C4-2B (cell line): ENCODE measurements at regions not wholly inside any gene's neighbourhood (a gene's known extent, or its start where the extent isn't known, plus 50 kb on each side); places are given as distances from the start of the nearest gene placed in this dataset.

Experiments
- H3K27ac ChIP-seq: fragments of 450-650 bp; 2 replicates; pipeline ENCODE4 v1.5.1; 2017
- ZFX ChIP-seq: fragments of 450-650 bp; IDR thresholded peaks from 2 replicates; pipeline ENCODE4 v1.6.1; 2017
- TF ChIP-seq, protein P1 (sequence below): fragments of 450-650 bp; conservative IDR thresholded peaks from 2 replicates; pipeline ENCODE4 v1.5.1; 2017; ENCODE audit warnings: mild to moderate bottlenecking

DNA sequence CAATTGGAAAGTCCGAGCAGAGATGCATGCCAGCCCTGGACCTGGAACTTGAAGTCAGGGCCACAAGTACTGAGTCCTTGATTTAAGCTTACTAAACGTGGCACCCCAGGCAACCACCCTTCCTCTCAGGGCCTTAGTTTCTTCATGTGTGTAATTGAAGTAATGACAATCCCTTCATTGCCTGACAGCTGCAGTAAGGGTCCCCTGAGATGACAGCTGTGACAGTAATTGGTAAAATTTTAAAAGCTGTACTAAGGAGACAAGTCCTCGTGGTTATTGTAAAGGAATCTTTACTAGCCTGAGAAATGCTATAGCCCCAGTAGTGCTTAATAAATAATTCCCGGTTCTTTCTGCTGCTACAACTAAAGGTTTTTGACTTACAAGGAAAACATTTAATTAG, 175.1 kb upstream of the RADX start:
- TF ChIP-seq, protein P1, sequence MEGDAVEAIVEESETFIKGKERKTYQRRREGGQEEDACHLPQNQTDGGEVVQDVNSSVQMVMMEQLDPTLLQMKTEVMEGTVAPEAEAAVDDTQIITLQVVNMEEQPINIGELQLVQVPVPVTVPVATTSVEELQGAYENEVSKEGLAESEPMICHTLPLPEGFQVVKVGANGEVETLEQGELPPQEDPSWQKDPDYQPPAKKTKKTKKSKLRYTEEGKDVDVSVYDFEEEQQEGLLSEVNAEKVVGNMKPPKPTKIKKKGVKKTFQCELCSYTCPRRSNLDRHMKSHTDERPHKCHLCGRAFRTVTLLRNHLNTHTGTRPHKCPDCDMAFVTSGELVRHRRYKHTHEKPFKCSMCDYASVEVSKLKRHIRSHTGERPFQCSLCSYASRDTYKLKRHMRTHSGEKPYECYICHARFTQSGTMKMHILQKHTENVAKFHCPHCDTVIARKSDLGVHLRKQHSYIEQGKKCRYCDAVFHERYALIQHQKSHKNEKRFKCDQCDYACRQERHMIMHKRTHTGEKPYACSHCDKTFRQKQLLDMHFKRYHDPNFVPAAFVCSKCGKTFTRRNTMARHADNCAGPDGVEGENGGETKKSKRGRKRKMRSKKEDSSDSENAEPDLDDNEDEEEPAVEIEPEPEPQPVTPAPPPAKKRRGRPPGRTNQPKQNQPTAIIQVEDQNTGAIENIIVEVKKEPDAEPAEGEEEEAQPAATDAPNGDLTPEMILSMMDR, result no peak
- no peak for TF ChIP-seq ZFX
- H3K27ac ChIP-seq, result no peak overlapping the region

DNA sequence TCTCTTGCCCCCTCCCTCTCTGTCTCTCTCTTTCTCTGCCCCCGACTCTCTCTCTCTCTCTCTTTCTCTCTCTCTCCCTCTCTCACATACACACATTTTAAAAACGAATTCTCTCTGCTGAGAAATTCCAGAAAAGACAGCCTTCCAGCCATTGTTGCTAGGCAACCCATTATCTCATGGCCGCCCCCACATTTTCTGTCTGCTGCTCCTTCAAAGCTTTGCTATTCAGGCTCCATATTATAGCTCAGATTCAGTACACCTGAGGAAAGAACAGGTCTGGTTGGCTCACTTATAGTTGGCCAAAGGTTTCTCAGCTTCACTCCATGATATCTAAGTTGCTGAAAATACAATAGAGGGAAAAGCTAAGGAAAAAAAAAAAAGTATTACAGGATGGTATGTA, 174.4 kb upstream of the RADX start:
- TF ChIP-seq ZFX, result no peak
- TF ChIP-seq, protein P1, result no peak
- H3K27ac ChIP-seq, result no peak overlapping the region

- TF ChIP-seq, protein P1, result no peak
- no peak for TF ChIP-seq ZFX
- no peak overlapping the region for H3K27ac ChIP-seq
These were observed 161.4 kb upstream of the RADX start for GRCh38 chrX:106450405-106450804.

- no peak overlapping the region for H3K27ac ChIP-seq
These were observed 159.8 kb upstream of the RADX start for GRCh38 chrX:106451933-106452332.

DNA sequence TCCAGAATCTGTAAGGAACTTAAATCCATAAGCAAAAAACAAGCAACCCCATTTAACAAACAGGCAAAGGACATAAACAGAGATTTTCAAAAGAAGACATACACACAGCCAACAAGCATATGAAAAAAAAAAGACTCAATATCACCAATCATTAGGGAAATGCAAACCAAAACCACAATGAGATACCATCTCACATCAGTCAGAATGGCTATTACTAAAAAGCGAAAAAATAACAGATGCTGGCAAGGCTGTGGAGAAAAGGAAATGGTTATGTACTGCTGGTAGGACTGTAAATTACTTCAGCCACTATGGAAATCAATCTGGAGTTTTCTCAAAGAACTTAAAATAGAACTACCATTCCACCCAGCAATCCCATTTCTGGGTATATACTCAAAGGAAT, 156.8 kb upstream of the RADX start:
- H3K27ac ChIP-seq, result no peak overlapping the region
- TF ChIP-seq, protein P1, result no peak
- TF ChIP-seq ZFX, result no peak

More at GRCh38 chrX:106451933-106452332, 159.8 kb upstream of the RADX start:
- TF ChIP-seq, protein P1, result no peak
- no peak for TF ChIP-seq ZFX

- TF ChIP-seq, protein P1, result no peak
- no peak for TF ChIP-seq ZFX
- H3K27ac ChIP-seq, result no peak overlapping the region
These were observed 154.0 kb upstream of the RADX start for GRCh38 chrX:106457802-106458201.

DNA sequence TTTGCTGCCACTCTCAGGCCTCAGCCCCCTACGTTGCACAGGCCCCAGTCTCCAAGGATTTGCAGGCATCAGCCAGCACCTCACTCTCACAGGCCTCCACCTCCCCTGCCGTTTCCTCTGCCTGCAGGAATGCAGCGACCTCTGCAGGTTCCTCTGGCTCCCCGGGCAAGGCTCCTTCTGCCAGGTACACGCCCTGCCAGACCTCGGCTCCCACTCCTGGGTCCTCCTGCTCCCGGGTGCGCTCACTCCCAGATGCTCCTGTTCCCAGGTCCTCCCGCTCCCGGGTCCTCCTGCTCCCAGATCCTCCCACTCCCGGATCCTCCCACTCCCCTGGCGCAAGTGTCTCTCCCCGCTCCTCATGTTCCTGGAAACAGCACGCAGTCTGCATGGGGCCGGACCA, 144.4 kb upstream of the RADX start:
- no peak overlapping the region for H3K27ac ChIP-seq
- TF ChIP-seq, protein P1, result no peak
- no peak for TF ChIP-seq ZFX
